ENCODE measurements at regions not wholly inside any gene's neighbourhood (a gene's known extent, or its start where the extent isn't known, plus 50 kb on each side); places are given as distances from the start of the nearest gene placed in this dataset.

DNA sequence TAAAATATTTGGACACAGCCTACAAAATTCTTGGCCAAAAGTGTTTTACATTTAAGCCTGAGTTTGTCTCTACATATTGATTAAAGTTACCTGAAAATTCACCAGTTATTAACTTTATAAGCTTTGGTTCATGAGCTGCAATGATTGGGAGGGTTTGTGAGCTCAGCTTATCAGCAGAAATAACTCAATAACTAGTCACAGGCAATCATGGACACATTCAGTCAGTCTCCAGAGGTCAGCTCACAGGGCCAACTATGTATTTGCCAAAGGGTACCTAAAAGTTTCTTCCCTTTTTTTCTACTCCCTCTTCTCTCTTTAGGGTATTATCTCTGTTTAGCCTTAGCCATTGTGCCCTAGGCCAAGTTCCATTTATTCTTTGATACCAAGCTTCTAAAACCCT lies 145.9 kb downstream of the ZPLD1 start (continued):
- TF ChIP-seq, protein P1, sequence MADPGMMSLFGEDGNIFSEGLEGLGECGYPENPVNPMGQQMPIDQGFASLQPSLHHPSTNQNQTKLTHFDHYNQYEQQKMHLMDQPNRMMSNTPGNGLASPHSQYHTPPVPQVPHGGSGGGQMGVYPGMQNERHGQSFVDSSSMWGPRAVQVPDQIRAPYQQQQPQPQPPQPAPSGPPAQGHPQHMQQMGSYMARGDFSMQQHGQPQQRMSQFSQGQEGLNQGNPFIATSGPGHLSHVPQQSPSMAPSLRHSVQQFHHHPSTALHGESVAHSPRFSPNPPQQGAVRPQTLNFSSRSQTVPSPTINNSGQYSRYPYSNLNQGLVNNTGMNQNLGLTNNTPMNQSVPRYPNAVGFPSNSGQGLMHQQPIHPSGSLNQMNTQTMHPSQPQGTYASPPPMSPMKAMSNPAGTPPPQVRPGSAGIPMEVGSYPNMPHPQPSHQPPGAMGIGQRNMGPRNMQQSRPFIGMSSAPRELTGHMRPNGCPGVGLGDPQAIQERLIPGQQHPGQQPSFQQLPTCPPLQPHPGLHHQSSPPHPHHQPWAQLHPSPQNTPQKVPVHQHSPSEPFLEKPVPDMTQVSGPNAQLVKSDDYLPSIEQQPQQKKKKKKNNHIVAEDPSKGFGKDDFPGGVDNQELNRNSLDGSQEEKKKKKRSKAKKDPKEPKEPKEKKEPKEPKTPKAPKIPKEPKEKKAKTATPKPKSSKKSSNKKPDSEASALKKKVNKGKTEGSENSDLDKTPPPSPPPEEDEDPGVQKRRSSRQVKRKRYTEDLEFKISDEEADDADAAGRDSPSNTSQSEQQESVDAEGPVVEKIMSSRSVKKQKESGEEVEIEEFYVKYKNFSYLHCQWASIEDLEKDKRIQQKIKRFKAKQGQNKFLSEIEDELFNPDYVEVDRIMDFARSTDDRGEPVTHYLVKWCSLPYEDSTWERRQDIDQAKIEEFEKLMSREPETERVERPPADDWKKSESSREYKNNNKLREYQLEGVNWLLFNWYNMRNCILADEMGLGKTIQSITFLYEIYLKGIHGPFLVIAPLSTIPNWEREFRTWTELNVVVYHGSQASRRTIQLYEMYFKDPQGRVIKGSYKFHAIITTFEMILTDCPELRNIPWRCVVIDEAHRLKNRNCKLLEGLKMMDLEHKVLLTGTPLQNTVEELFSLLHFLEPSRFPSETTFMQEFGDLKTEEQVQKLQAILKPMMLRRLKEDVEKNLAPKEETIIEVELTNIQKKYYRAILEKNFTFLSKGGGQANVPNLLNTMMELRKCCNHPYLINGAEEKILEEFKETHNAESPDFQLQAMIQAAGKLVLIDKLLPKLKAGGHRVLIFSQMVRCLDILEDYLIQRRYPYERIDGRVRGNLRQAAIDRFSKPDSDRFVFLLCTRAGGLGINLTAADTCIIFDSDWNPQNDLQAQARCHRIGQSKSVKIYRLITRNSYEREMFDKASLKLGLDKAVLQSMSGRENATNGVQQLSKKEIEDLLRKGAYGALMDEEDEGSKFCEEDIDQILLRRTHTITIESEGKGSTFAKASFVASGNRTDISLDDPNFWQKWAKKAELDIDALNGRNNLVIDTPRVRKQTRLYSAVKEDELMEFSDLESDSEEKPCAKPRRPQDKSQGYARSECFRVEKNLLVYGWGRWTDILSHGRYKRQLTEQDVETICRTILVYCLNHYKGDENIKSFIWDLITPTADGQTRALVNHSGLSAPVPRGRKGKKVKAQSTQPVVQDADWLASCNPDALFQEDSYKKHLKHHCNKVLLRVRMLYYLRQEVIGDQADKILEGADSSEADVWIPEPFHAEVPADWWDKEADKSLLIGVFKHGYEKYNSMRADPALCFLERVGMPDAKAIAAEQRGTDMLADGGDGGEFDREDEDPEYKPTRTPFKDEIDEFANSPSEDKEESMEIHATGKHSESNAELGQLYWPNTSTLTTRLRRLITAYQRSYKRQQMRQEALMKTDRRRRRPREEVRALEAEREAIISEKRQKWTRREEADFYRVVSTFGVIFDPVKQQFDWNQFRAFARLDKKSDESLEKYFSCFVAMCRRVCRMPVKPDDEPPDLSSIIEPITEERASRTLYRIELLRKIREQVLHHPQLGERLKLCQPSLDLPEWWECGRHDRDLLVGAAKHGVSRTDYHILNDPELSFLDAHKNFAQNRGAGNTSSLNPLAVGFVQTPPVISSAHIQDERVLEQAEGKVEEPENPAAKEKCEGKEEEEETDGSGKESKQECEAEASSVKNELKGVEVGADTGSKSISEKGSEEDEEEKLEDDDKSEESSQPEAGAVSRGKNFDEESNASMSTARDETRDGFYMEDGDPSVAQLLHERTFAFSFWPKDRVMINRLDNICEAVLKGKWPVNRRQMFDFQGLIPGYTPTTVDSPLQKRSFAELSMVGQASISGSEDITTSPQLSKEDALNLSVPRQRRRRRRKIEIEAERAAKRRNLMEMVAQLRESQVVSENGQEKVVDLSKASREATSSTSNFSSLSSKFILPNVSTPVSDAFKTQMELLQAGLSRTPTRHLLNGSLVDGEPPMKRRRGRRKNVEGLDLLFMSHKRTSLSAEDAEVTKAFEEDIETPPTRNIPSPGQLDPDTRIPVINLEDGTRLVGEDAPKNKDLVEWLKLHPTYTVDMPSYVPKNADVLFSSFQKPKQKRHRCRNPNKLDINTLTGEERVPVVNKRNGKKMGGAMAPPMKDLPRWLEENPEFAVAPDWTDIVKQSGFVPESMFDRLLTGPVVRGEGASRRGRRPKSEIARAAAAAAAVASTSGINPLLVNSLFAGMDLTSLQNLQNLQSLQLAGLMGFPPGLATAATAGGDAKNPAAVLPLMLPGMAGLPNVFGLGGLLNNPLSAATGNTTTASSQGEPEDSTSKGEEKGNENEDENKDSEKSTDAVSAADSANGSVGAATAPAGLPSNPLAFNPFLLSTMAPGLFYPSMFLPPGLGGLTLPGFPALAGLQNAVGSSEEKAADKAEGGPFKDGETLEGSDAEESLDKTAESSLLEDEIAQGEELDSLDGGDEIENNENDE (IDR thresholded peaks at IDR 0.05; ENCODE audit: insufficient replicate concordance, low read length), result no peak
- no peak for TF ChIP-seq CBX8 (IDR thresholded peaks at IDR 0.05; ENCODE audit: borderline replicate concordance, low read depth, low read length)
